ENCODE measurements at regions not wholly inside any gene's neighbourhood (a gene's known extent, or its start where the extent isn't known, plus 50 kb on each side); places are given as distances from the start of the nearest gene placed in this dataset.

- no peak for DNase-seq
- H3K27me3 ChIP-seq (replicated peaks): no peaks in the 10 kb centered on the region
- no peak overlapping the region for H3K27ac ChIP-seq
- no peak for TF ChIP-seq CTCF (IDR thresholded peaks at IDR 0.05; ENCODE audit: low read depth, low read length, missing control alignments)
- no peak overlapping the region for H3K4me3 ChIP-seq (ENCODE audit: low read depth, low read length)
- in situ Hi-C loops (cut with HindIII; ENCODE audit: low pct_ligation_motif_present, low sequenced_read_pairs): no loop called here
- no peaks in the 10 kb centered on the region for H3K36me3 ChIP-seq (replicated peaks)
Observed at GRCh38 chr21:28747464-28747863, 245.2 kb downstream of the LTN1 start.

GRCh38 chr21:28746166-28746565 is 246.5 kb downstream of the LTN1 start:
- no peak for TF ChIP-seq CTCF (IDR thresholded peaks at IDR 0.05; ENCODE audit: low read depth, low read length, missing control alignments)
- no peak overlapping the region for H3K4me3 ChIP-seq (ENCODE audit: low read depth, low read length)
- no peaks in the 10 kb centered on the region for H3K36me3 ChIP-seq (replicated peaks)
- in situ Hi-C loops (cut with HindIII; ENCODE audit: low pct_ligation_motif_present, low sequenced_read_pairs): no loop called here
- H3K27ac ChIP-seq: no peak overlapping the region
- DNase-seq: no peak
- H3K27me3 ChIP-seq (replicated peaks): no peaks in the 10 kb centered on the region

- Histone ChIP-seq H3K27ac (peak overlapping the region; percentile 34), H3K36me3 (replicated peaks) (no peaks in the 10 kb centered on the region), H3K4me3 (ENCODE audit: low read depth, low read length) (peak overlapping the region; percentile 59), H3K27me3 (replicated peaks) (no peaks in the 10 kb centered on the region)
- in situ Hi-C loops (cut with HindIII; ENCODE audit: low pct_ligation_motif_present, low sequenced_read_pairs): no loop called here
- peak; percentile 75 for DNase-seq
- TF ChIP-seq CTCF (IDR thresholded peaks at IDR 0.05; ENCODE audit: low read depth, low read length, missing control alignments): peak; percentile 85
Observed at GRCh38 chr21:28745131-28746016, 247.3 kb downstream of the LTN1 start.

GRCh38 chr21:28743723-28744122 is 249.0 kb downstream of the LTN1 start:
- H3K27ac ChIP-seq: no peak overlapping the region
- H3K4me3 ChIP-seq (ENCODE audit: low read depth, low read length): no peak overlapping the region
- H3K36me3 ChIP-seq (replicated peaks): no peaks in the 10 kb centered on the region
- TF ChIP-seq CTCF (IDR thresholded peaks at IDR 0.05; ENCODE audit: low read depth, low read length, missing control alignments): no peak
- H3K27me3 ChIP-seq (replicated peaks): no peaks in the 10 kb centered on the region
- in situ Hi-C loops (cut with HindIII; ENCODE audit: low pct_ligation_motif_present, low sequenced_read_pairs): no loop called here
- no peak for DNase-seq

- H3K36me3 ChIP-seq (replicated peaks): no peaks in the 10 kb centered on the region
- peak; percentile 24 for TF ChIP-seq CTCF (IDR thresholded peaks at IDR 0.05; ENCODE audit: low read depth, low read length, missing control alignments)
- in situ Hi-C loops (cut with HindIII; ENCODE audit: low pct_ligation_motif_present, low sequenced_read_pairs): no loop called here
- no peak overlapping the region for H3K27ac ChIP-seq
- DNase-seq: peak; percentile 33
- no peaks in the 10 kb centered on the region for H3K27me3 ChIP-seq (replicated peaks)
- no peak overlapping the region for H3K4me3 ChIP-seq (ENCODE audit: low read depth, low read length)
Observed at GRCh38 chr21:28742527-28742926, 250.2 kb downstream of the LTN1 start.

Data from brain microvascular endothelial cell (primary cell).